HG03521 (cell line): ENCODE measurements at regions not wholly inside any gene's neighbourhood (a gene's known extent, or its start where the extent isn't known, plus 50 kb on each side); places are given as distances from the start of the nearest gene placed in this dataset.
"Not testable (repeated sequence)": the region's sequence is repeated elsewhere in the genome, so short reads cannot be mapped to it uniquely, and the experiment has no call there.

Experiments
- ATAC-seq: cut with Tn5 transposase; IDR thresholded peaks from one replicate; pipeline ENCODE4 v1.9.1; 2021; ENCODE audit warnings: mild to moderate bottlenecking, moderate library complexity; ENCODE audit not compliant: unreplicated experiment

DNA sequence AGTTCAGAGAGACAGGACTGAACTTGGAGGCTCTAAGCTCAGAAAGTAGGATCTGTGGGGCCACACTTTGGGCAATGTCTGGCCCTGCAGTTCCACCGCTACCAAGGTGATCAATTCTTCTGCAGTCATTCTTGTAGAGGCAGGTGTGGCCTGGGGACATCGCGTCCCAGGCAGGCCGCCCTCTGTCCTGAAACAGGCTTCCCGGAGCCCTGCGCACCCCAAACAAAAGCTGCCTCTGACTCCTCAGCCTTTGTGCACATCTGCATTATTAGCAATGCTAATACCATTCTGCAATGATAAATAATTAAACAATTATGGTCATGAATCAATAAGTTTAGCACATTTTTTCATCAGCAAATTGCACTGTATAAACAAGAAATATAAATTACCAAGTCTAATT lies 160.2 kb downstream of the URI1 start:
- ATAC-seq = no peak

DNA sequence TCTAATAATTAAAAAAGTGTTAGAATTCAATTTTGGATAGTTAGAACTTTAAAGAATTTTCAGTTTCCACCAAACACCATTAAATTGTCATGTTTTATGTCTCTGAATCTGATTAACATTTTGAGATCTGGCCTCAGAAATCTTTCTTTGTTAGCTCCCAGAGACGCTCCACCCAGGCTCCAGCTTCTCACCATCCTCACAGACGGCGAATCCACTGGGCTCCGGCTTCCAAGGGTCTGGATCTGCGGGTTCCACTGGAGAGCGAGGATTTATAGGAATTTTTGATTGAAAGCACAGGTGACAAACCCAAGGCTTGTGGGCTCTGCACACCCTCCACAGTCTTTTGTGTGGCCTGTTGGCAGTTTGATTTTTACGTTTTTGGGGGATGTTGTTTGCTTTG lies 160.6 kb downstream of the URI1 start:
- ATAC-seq = no peak

DNA sequence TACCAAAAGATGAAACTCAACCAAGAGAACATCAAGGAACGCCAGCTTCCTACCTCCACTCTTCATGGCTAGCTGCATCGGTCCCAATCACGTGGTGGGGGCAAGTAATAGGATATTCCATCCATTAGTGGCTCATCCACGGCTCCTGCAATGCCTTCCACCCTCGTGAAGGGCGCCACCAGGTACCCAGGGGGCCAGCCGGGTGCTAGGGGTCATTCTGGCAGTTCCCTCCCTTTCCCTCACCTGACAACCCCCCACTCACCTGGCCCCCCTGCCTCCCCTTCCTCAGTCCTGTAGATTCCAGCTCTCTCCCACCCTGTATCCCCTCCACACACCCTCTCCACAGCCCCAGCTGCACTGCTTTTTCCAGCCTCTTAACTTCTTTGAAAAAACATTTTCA lies 161.9 kb downstream of the URI1 start:
- ATAC-seq = no peak

DNA sequence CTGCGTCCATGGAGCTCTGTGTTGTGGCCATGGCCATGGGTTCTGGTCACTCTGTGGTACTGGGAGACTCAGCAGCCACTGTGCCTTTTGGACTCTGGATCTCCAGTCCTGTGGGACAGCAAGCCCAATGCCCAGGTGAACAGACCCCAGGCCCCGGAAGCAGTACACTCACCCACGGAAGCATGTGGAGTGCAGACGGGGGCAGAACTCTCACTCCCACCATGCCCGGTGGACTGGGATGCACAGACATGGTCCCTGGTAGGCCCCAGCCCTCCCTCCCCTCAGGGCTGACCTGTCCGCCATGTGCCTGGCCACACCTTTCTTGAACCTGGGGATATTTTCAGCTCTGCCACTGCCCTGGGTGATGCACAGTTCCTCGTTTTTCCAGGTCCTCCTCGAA lies 163.3 kb downstream of the URI1 start:
- no peak for ATAC-seq

DNA sequence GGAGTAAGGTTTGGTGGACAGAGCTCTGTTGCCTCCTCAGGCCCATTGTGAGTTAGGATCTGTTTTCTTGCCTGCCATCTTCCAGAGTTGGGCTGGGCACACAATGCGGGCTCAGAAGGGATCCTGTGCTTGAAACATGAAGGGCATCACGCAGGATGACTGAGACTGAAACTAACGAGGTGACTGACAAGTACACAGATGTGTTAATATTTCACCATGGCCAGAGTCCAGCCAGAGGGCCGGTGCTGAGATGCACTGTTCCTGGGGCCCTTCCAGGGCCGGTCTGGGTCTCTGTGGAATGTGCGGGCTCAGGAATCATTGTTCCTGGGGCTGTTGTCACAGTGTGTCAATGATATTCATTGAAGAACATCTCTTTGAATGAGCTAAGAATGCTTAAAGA lies 163.7 kb downstream of the URI1 start:
- no peak for ATAC-seq

DNA sequence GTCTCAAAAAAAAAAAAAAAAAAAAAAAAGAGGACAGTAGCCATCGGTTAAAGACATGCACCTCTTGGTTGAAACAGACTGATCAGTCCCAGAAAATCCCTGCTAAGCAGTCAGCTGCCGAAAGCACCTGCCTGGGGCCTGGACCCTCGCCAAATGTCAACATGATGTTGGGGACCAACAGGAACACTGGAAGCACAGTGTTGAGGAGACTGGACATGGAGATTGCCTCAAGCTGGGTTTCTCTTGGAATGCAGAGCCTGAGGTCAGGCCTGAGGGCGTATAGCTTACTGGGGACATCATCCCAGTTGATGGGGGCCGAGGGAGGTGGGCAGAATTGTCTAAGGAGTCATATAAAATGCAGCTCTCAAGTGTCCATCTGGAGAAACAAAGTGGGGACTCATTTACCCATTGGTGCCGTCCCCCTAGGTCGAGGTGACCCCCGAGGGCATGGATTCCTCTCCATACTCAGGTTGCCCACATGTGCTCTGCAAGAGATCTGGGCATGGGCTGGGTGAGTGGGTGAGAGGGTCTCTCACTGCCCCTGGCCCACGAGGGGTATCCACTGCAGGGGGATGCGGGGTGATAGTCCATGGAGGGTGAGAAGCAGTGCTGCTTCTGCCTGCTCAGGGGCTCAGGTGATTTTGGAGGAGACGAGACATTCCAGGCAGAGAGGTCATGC lies 164.5 kb downstream of the URI1 start:
- no peak for ATAC-seq

DNA sequence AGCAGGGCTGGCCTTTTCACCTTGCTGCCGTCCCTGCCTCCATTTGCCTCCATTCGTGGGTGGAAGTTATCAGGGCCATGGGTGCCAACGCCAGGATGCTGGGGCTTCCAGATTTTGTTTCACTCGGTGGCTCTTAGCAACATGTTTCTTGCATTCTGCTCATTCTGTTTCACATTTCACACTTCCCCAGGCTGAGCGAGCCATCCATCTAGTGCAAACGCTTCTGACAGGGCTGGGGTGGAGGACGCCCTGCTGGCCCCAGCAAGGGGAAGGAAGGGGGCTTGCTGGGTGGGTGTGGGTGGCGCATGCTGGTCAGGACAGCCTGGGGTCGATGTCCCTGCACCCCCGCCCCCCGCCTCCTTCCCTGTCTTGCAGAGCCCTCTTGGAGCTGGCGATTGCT lies 165.2 kb downstream of the URI1 start:
- no peak for ATAC-seq

DNA sequence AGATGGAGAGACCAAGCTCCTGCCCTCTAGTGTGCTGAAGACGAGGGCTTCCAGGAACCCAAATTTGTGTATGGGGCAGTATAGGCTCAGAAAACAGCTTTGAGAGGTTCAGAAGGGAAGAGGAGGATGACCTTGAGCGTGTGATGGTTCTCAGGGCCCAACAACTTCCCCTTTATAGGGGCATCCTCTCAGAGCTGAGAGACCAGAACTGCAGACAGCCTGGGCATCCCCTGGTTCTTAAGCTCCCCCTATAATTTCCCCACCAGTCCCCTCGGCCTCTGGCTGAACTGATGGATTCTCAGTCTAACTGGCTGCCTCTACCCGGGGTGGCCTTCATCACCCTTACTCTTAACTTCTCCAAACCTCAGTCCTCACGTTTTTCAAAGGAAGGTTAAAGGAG lies 167.5 kb downstream of the URI1 start:
- no peak for ATAC-seq

DNA sequence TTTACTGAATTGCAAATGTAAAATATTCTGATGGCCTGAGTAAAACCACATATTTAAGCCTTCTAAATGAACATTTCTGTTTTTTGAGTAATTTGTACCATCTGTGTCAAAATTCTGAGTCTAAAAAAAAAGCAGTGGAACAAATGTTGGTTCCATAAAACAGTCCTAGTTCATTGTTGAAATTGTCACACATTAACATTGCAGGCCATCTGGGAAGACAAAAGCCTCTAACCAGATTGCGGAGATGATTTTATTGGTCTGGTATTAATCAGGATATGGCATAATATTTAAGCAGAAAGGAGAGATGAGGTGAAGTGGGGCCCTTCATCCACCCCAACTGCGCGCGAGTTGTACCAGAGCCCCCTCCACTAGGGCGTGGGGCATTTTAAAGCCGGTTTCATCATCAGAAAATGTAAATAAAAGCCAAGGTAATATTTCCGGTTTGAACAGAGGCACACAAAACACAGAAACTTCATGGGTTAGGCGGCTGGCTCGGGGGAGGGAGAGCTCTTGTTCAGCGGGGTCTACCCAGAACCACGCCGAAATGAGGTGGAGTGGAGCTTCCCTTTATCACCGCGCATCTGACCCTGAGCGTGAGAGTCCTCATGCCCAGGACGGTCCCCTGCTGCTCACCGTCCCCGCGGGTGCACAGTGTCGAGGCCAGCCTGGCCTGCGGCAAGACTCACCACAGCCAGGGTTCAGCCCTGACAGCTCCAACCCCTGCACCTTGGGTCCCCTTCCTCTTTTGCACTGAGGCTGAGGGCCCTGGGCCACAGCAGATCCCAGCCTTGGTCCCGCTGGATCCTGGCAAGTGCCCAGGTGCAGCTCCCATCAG lies 169.2 kb downstream of the URI1 start:
- ATAC-seq = no peak

DNA sequence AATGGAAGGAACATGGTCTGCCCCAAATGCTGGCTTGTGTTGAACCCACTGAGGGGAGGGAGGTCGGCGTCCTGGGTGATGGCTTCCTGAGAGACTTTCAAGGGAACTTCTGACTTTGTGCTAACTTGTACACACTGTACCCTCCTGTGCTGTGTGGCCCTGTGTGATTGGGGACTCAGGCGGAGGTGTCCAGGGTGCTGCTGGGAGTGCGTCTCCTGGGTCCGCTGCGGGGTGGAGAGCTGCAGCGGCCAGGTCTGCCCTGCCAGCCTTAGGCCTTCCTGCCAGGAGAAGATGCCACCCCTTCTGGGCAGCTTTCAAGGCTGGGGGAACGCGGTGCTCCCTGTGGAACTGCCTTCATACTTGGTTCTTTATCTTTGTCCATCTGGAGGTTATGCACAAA lies 170.1 kb downstream of the URI1 start:
- ATAC-seq = no peak

DNA sequence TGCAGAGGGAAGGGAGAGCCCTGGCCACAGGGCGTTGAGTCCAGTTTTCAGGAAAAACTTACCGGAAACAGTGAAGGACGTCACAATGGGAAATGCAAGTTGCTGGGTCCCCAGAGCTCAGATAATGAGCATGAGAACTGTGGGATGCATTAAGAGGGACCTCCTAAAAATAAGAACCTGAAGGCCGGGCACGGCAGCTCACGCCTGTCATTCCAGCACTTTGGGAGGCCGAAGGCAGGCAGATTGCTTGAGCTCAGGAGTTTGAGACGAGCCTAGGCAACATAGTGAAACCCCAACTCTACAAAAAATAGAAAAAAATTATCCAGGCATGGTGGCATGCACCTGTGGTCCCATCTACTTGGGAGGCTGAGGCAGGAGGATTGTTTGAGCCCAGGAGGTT lies 170.6 kb downstream of the URI1 start:
- ATAC-seq = no peak

DNA sequence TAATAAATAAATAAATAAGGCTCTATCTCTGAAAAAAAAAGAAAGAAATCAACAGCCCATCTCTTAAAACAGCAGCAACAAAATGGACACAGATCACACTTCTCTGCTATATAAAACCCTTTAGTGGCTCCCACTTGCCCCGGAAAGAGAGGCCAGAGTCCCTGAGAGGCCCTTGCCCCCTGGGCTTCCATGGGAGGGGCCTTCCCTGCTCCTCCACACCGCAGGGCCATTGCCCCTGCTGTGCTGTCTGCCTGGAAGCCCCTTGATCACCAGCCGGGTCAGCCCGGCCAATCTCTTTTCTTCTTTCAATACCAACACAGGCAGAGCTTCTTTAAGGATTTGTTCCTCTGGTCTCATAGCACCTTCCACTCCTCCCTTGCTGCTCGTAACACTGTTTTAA lies 171.1 kb downstream of the URI1 start:
- ATAC-seq = no peak

DNA sequence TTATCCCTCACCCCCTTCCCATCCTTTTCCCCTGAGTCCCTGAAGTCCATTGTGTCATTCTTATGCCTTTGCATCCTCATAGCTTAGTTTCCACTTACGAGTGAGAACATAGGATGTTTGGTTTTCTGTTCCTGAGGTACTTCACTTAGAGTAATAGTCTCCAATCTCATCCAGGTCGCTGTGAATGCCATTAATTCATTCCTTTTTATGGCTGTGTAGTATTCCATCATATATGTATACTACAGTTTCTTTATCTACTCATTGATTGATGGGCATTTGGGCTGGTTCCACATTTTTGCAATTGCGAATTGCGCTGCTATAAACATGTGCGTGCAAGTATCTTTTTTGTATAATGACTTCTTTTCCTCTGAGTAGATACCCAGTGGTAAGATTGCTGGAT lies 172.1 kb downstream of the URI1 start:
- not testable (repeated sequence) for ATAC-seq

DNA sequence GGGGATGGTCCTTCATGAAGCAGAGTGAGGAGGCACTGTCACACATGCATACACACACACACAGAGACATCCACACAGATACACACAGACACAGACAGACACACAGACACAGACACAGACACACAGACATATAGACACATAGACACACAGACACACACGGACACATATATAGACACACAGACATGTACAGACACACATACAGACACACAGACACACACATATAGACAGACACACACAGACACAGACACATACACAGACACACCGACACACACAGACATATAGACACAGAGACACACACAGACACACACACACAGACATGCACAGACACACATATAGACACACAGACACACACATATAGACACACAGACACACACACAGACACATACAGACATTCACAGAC lies 173.9 kb downstream of the URI1 start:
- ATAC-seq = no peak

DNA sequence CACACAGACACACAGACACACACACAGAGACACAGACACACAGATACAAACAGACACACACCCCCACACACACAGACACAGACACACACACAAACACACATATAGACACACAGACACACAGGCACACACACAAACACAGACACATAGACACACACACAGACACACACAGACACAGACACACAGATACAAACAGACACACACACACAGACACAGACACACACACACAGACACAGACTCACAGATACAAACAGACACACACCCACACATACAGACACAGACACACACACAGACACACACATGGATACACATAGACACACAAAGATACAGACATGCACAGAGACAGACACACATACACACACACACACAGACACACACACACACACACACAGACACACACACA lies 174.5 kb downstream of the URI1 start:
- ATAC-seq = no peak

DNA sequence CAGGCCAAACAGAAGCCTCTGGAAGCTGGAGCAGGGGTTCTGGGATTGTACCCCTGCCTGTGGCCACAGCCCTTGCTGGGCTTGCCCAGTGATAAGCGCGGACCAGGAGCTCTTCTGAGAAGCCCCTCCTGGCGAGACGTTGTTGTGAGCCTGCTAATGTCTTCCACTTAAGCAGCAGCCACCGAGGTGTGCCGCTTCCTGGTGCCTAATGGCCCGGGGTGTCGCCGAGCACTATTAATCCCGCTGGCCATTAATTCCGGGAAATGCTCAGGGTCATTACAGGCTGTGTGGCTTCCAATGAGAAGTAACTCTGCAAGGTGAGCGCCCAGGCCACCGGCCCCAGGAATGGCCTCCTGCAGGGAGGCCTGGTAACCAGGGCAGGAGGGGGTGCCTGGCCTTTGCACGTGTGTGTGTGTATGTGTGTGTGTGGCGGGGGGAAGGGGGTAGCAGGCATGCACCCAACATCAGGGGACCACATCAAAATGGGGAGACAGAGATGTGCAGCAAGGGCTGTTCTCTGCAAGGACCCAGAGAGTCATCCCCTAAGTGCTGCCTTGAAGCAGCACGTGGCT lies 175.0 kb downstream of the URI1 start:
- no peak for ATAC-seq

DNA sequence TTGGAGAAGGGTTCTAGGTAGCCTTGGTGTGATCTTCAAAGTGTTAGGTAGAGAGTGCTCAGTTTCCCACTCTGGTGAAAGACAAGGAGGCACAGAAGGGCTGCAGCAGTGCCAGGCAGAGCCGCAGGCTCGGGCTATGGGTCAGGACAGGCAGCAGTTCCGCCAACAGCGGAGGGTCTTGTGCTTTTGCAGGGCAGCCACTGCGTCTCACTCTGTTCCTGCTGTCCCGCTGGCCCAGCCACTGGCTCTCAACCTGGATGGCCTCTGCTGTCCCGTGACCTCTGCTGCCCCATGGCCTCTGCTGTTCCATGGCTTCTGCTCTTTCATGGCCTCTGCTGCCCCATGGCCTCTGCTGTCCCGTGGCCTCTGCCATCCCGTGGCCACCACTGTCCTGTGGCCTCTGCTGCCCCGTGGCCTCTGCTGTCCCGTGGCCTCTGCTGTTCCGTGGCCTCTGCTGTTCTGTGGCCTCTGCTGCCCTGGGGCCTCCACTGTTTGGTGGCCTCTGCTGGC lies 175.7 kb downstream of the URI1 start:
- no peak for ATAC-seq

DNA sequence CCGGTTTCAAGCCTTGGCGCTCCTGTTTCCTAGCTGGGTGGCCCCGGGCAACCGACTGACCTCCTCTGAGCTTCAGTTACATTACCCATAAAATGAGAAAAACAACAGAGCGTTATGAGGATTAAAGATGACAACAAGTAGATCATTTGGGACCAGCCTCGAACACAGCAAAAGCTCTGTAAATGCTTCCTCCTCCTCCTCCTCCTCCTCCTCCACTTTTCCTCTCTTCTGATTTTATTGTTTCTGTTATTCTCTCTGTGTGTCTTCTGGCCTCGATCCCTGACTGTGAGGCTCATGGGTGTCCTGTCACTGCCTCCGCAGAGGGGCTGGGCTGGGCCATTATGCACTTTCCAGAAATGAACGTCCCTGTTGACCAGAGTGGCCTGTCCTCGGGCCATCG lies 176.2 kb downstream of the URI1 start:
- no peak for ATAC-seq

DNA sequence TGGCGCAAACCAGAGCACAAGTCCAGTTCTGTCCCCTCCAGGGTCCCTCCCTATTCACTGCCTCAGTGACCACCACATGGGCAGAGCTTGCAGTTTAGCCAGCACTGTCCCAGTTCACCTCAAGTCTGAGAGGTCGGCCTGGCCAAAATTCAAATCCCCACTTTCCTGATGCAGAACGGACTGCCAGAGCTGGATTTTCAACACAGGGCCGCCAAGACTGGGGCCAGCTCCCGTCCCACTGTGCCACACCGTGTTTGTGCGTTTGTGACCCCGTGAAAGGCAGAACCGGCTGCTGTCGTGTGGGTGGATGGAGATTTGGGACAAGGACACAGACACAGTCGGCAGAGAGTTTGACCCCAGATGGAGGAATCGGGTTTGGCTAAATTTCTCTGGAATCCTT lies 176.7 kb downstream of the URI1 start:
- ATAC-seq = no peak

DNA sequence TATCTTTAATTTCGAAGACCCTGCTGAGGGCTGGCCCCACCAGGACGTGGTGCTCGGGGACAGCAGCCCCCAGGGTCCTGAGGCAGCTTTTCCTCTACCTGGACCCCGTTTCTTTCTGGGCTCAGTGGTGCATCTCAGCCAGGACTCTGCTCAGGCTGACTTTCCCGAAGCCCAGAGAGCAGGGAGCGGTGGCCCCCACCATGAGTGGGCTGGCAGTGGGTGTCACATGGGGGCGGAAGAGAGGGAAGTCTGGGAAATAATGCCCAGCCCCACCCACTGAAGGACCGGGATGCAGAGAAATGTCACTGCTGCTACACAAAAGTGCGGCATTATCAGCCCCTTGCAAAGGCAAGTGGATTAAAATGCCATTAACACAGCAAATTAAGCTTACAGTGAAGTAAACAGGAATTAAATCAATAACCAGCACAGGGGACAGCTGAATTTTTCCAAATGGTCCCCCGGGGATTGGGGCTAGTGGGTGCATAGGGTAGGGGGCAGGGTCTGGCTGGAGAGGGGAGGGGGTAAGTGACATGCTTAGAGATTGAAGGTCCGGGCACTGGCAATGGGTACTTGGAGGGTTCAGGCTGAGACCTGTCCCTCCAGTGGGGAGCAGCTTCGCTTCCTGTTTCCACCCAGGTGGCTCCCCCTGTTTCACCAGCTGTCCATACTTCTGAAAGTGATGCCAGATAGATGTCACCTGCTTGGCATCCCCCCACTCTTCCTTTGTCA lies 177.3 kb downstream of the URI1 start:
- no peak for ATAC-seq

DNA sequence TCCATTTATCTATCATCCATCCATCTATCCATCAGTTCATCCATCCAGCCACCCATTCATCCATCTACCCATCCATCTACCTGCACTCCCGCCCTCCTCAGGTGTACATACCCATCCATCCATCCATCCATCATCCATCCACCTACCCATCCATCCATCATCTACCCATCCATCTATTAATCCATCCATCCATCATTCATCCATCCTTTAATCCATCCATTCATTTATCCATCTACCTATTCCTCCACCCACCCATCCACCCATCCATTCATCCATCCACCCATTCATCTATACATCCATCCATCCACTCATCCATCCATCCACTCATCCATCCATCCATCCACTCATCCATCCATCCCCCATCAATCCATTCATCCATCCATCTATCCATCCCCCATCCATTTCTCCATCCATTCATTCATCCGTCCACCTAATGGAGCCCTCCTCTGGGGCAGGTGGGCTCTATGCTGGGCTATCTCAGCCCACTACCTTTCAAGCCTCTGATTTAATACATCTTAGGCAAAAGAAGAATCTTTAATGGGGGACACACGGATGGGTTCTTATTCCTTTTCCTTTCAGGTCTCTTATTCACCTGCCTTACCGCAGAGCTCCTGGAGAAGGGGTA lies 178.9 kb downstream of the URI1 start:
- no peak for ATAC-seq
